ENCODE measurements at regions not wholly inside any gene's neighbourhood (a gene's known extent, or its start where the extent isn't known, plus 50 kb on each side); places are given as distances from the start of the nearest gene placed in this dataset.

- DNase-seq, result no peak
Measured at GRCh38 chr9:1202512-1203280, 152.5 kb downstream of the DMRT2 start.

GRCh38 chr9:1207686-1208085, 157.5 kb downstream of the DMRT2 start:
- no peak for DNase-seq

- no peak for DNase-seq
Measured at GRCh38 chr9:1208157-1208556, 158.0 kb downstream of the DMRT2 start.

- DNase-seq, result no peak
Measured at GRCh38 chr9:1210954-1211353, 160.8 kb downstream of the DMRT2 start.

GRCh38 chr9:1216532-1216931, 166.4 kb downstream of the DMRT2 start:
- DNase-seq, result no peak

- DNase-seq, result no peak
Measured at GRCh38 chr9:1217076-1217475, 166.9 kb downstream of the DMRT2 start.

GRCh38 chr9:1219284-1219683, 169.1 kb downstream of the DMRT2 start:
- no peak for DNase-seq

GRCh38 chr9:1221298-1221697, 171.1 kb downstream of the DMRT2 start:
- no peak for DNase-seq

GRCh38 chr9:1222511-1222910, 172.4 kb downstream of the DMRT2 start:
- no peak for DNase-seq

- DNase-seq, result no peak
Measured at GRCh38 chr9:1231998-1232919, 182.1 kb downstream of the DMRT2 start.

- DNase-seq, result no peak
Measured at GRCh38 chr9:1233568-1233967, 183.4 kb downstream of the DMRT2 start.

- DNase-seq, result no peak
Measured at GRCh38 chr9:1235650-1236049, 185.5 kb downstream of the DMRT2 start.

GRCh38 chr9:1236061-1236460, 185.9 kb downstream of the DMRT2 start:
- DNase-seq, result no peak

GRCh38 chr9:1238407-1238806, 188.2 kb downstream of the DMRT2 start:
- DNase-seq, result no peak

- no peak for DNase-seq
Measured at GRCh38 chr9:1248743-1249142, 198.6 kb downstream of the DMRT2 start.

- no peak for DNase-seq
Measured at GRCh38 chr9:1253064-1253979, 203.2 kb downstream of the DMRT2 start.

- DNase-seq, result no peak
Measured at GRCh38 chr9:1254071-1254470, 203.9 kb downstream of the DMRT2 start.

GRCh38 chr9:1256178-1256577, 206.0 kb downstream of the DMRT2 start:
- DNase-seq, result no peak

- no peak for DNase-seq
Measured at GRCh38 chr9:1261266-1261665, 211.1 kb downstream of the DMRT2 start.

- DNase-seq, result no peak
Measured at GRCh38 chr9:1261879-1262766, 212.0 kb downstream of the DMRT2 start.

- no peak for DNase-seq
Measured at GRCh38 chr9:1267141-1267570, 217.0 kb downstream of the DMRT2 start.

GRCh38 chr9:1267581-1267980, 217.4 kb downstream of the DMRT2 start:
- no peak for DNase-seq

Measured in hematopoietic multipotent progenitor cell treated with erythropoietin and hydrocortisone succinate and interleukin-3 and kit ligand, for 6 days (in vitro differentiated cells).